ENCODE measurements at regions not wholly inside any gene's neighbourhood (a gene's known extent, or its start where the extent isn't known, plus 50 kb on each side); places are given as distances from the start of the nearest gene placed in this dataset.

DNA sequence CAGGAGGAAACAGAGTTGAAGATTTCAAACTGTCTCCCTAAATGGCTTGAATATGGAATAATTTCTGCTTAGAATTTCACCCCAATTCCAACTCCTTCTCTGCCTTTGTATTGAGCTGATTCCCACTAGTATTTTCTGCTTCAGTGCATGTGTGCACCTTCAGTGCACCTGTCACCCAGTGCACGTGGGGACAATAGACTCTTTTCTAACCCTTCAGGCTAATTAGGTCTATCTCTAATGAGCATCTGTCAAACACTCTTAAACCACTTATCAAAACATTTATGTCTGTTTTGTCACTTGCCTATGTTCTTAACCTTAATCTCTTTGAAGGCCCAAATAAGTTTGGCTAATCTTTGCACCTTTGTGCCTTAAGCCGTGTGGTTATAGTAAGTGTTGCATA is 232.0 kb upstream of the NETO1 start:
- Mint-ChIP-seq H3K4me3 (ENCODE audit: unreplicated experiment) (no peak overlapping the region), H3K27ac (ENCODE audit: unreplicated experiment) (no peak overlapping the region), H3K4me1 (ENCODE audit: low read depth) (no peaks in the 10 kb centered on the region), H3K27me3 (ENCODE audit: low read depth) (no peaks in the 10 kb centered on the region), H3K36me3 (ENCODE audit: low read depth) (no peaks in the 10 kb centered on the region), H3K9me3 (ENCODE audit: low read depth) (peaks cover 3% of the 10 kb centered on the region)
- no peak for DNase-seq (ENCODE audit: low spot score)
- TF ChIP-seq, protein P1, sequence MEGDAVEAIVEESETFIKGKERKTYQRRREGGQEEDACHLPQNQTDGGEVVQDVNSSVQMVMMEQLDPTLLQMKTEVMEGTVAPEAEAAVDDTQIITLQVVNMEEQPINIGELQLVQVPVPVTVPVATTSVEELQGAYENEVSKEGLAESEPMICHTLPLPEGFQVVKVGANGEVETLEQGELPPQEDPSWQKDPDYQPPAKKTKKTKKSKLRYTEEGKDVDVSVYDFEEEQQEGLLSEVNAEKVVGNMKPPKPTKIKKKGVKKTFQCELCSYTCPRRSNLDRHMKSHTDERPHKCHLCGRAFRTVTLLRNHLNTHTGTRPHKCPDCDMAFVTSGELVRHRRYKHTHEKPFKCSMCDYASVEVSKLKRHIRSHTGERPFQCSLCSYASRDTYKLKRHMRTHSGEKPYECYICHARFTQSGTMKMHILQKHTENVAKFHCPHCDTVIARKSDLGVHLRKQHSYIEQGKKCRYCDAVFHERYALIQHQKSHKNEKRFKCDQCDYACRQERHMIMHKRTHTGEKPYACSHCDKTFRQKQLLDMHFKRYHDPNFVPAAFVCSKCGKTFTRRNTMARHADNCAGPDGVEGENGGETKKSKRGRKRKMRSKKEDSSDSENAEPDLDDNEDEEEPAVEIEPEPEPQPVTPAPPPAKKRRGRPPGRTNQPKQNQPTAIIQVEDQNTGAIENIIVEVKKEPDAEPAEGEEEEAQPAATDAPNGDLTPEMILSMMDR (IDR thresholded peaks at IDR 0.05), result no peak

DNA sequence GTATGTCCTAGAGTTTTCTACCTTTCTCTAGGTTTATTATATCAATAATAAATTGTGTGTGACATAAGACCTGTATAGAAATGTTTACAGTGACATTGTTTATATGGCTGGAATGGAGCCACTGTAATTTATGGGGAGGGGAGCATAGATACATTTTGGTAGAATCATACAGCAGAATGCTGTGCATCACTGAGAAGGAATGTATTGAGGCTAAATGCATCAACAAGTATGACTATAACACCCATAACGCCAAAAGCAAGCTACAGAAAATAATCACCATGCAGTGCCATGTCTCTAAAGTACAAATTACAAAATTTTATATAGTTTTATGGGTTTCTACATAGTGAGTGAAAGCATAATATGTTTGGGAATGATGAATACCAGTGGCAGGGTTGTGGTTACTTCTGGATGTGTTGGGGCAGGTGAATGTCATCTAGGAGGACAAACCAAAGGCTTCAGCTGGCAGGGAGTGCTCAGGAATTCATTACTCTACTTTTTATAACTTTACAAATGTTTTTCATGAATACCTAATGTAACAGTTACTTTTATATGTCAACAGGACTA is 226.0 kb upstream of the NETO1 start:
- no peaks in the 10 kb centered on the region for H3K27me3 Mint-ChIP-seq (ENCODE audit: low read depth)
- TF ChIP-seq, protein P1 (IDR thresholded peaks at IDR 0.05), result no peak
- H3K36me3 Mint-ChIP-seq (ENCODE audit: low read depth), result no peaks in the 10 kb centered on the region
- peaks cover 20% of the 10 kb centered on the region for H3K9me3 Mint-ChIP-seq (ENCODE audit: low read depth)
- H3K4me1 Mint-ChIP-seq (ENCODE audit: low read depth), result no peaks in the 10 kb centered on the region
- H3K27ac Mint-ChIP-seq (ENCODE audit: unreplicated experiment), result no peak overlapping the region
- H3K4me3 Mint-ChIP-seq (ENCODE audit: unreplicated experiment), result no peak overlapping the region
- DNase-seq (ENCODE audit: low spot score), result no peak

DNA sequence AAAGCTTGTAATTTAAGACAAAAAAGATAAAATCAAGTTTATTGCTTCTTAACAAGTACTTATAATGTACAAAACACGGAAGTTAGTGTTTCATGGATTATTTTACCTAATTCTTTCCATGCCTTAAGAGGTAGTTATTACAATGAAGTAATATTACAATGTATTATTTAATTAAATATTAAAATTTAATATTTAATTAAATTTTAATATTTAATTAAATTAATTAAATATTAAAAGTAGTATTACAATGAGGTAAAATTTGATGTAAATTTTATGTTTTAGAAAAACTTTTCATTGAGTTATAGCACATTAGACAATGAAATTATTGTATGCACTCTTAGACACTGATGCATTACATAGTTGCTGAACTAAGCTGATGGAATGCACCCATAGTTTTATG is 220.7 kb upstream of the NETO1 start:
- Mint-ChIP-seq H3K9me3 (ENCODE audit: low read depth) (peaks cover 14% of the 10 kb centered on the region), H3K36me3 (ENCODE audit: low read depth) (no peaks in the 10 kb centered on the region), H3K4me1 (ENCODE audit: low read depth) (no peaks in the 10 kb centered on the region), H3K27me3 (ENCODE audit: low read depth) (no peaks in the 10 kb centered on the region), H3K27ac (ENCODE audit: unreplicated experiment) (no peak overlapping the region), H3K4me3 (ENCODE audit: unreplicated experiment) (no peak overlapping the region)
- TF ChIP-seq, protein P1 (IDR thresholded peaks at IDR 0.05), result no peak
- no peak for DNase-seq (ENCODE audit: low spot score)

DNA sequence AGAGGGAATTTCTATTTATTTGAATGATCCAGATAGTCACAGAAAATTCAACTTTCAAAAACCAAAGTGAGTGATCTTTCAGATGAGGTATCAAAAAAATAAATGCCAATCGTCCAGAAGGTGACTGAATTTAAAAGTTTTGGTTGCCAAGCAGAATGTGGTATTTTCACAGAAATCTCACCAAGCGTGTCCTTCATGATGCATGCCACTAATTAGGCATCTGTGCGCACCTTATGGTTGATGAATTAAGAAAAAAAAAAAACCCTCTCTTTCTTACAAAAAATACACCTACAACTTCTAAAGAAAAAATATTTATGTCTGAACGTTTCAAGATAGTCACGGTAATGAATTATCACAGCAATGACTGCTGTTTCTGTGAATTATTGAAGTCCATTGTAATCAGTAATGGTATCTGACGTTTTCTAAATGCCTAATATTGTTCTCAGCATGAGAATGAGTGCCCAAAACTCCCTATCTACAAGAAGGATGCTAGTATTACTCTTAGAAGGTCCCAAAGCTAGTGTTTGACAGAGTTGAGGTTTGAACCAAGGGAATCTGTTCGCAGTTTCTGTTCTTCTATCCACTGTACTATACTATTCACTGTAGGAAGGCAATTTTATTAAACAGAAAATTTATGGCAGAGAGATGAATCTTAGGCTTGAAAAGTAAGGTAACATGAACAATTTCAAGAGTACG is 219.6 kb upstream of the NETO1 start:
- no peaks in the 10 kb centered on the region for H3K27me3 Mint-ChIP-seq (ENCODE audit: low read depth)

DNA sequence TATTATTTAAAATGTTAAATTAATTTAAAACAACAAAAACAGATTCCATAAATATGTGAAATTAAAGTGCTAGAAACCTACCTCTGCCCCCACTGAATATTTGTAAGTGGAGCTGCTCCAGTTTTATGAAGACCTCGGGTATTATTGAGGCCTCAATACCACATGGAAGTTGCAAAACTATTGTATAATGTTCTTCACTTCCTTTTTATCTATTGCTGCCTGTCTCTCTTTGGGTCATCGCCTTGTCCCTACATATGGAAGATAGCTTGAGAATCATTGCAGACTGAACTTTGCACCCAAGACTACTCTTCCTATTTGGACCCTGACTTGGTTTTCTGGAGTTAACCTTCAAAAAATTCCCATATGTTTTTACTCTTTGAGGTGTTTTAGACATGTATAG is 212.1 kb upstream of the NETO1 start:
- Mint-ChIP-seq H3K9me3 (ENCODE audit: low read depth) (peaks cover 4% of the 10 kb centered on the region), H3K4me3 (ENCODE audit: unreplicated experiment) (no peak overlapping the region), H3K27me3 (ENCODE audit: low read depth) (peaks cover 2% of the 10 kb centered on the region), H3K36me3 (ENCODE audit: low read depth) (no peaks in the 10 kb centered on the region), H3K4me1 (ENCODE audit: low read depth) (no peaks in the 10 kb centered on the region), H3K27ac (ENCODE audit: unreplicated experiment) (no peak overlapping the region)
- no peak for DNase-seq (ENCODE audit: low spot score)
- TF ChIP-seq, protein P1 (IDR thresholded peaks at IDR 0.05), result no peak

More for the DNA sequence above, 219.6 kb upstream of the NETO1 start:
- Mint-ChIP-seq H3K4me3 (ENCODE audit: unreplicated experiment) (no peak overlapping the region), H3K27ac (ENCODE audit: unreplicated experiment) (no peak overlapping the region), H3K4me1 (ENCODE audit: low read depth) (no peaks in the 10 kb centered on the region), H3K9me3 (ENCODE audit: low read depth) (peaks cover 14% of the 10 kb centered on the region), H3K36me3 (ENCODE audit: low read depth) (no peaks in the 10 kb centered on the region)
- no peak for DNase-seq (ENCODE audit: low spot score)
- TF ChIP-seq, protein P1 (IDR thresholded peaks at IDR 0.05), result no peak
